ENCODE measurements at regions not wholly inside any gene's neighbourhood (a gene's known extent, or its start where the extent isn't known, plus 50 kb on each side); places are given as distances from the start of the nearest gene placed in this dataset.

DNA sequence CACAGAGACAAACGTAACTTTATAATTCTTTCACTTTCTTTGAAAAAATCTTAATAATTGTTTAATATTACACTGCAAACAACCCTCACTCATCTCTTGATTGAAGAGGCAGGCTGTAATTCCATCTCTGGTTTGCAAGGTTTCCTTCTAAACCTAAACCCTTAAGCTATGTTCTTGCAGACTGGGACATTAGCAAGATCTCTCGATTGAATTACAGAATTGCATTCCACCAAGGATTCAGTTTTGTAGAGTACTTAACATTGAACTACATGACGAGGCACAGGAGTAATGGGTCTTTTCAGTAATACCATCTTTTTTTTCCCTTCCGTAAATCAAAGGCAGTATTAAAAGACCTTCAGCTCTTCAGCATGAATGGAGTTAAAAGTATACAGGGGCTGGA lies 111.6 kb upstream of the EEF1E1 start:
- Histone ChIP-seq H3K27me3 (replicated peaks; ENCODE audit: insufficient read depth, low read length) (no peaks in the 10 kb centered on the region), H3K9ac (ENCODE audit: low read length) (no peak overlapping the region), H2AFZ (ENCODE audit: low read length) (no peak overlapping the region), H3K4me3 (ENCODE audit: low read length) (no peak overlapping the region), H3F3A (ENCODE audit: insufficient read depth, low read length) (no peaks in the 10 kb centered on the region), H3K9me2 (replicated peaks; ENCODE audit: insufficient read depth, low read length) (no peaks in the 10 kb centered on the region), H4K20me1 (ENCODE audit: insufficient read depth, low read length) (no peaks in the 10 kb centered on the region), H3K36me3 (replicated peaks; ENCODE audit: insufficient read depth, low read length) (no peaks in the 10 kb centered on the region), H3K9me3 (replicated peaks; ENCODE audit: insufficient read depth, low read length) (no peaks in the 10 kb centered on the region), H3K79me2 (ENCODE audit: low read length) (no peaks in the 10 kb centered on the region), H3K27ac (ENCODE audit: low read length) (no peak overlapping the region), H3K4me1 (ENCODE audit: low read length) (no peaks in the 10 kb centered on the region), H3K4me2 (ENCODE audit: low read depth, low read length) (no peak overlapping the region)
- no peak for DNase-seq
- TF ChIP-seq EZH2phosphoT487 (IDR thresholded peaks at IDR 0.05; ENCODE audit: low read length) (no peak), EZH2 (optimal IDR thresholded peaks at IDR 0.05; ENCODE audit: low read depth, low read length) (no peak)
- TF ChIP-seq, protein P1, sequence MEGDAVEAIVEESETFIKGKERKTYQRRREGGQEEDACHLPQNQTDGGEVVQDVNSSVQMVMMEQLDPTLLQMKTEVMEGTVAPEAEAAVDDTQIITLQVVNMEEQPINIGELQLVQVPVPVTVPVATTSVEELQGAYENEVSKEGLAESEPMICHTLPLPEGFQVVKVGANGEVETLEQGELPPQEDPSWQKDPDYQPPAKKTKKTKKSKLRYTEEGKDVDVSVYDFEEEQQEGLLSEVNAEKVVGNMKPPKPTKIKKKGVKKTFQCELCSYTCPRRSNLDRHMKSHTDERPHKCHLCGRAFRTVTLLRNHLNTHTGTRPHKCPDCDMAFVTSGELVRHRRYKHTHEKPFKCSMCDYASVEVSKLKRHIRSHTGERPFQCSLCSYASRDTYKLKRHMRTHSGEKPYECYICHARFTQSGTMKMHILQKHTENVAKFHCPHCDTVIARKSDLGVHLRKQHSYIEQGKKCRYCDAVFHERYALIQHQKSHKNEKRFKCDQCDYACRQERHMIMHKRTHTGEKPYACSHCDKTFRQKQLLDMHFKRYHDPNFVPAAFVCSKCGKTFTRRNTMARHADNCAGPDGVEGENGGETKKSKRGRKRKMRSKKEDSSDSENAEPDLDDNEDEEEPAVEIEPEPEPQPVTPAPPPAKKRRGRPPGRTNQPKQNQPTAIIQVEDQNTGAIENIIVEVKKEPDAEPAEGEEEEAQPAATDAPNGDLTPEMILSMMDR (IDR thresholded peaks at IDR 0.05; ENCODE audit: low read length), result no peak

- TF ChIP-seq, protein P1 (IDR thresholded peaks at IDR 0.05; ENCODE audit: low read length), result no peak
- TF ChIP-seq EZH2phosphoT487 (IDR thresholded peaks at IDR 0.05; ENCODE audit: low read length), result no peak
- TF ChIP-seq EZH2 (optimal IDR thresholded peaks at IDR 0.05; ENCODE audit: low read depth, low read length), result no peak
- Histone ChIP-seq H3F3A (ENCODE audit: insufficient read depth, low read length) (no peaks in the 10 kb centered on the region), H3K9me3 (replicated peaks; ENCODE audit: insufficient read depth, low read length) (no peaks in the 10 kb centered on the region), H3K9ac (ENCODE audit: low read length) (no peak overlapping the region), H3K79me2 (ENCODE audit: low read length) (no peaks in the 10 kb centered on the region), H3K27me3 (replicated peaks; ENCODE audit: insufficient read depth, low read length) (no peaks in the 10 kb centered on the region), H2AFZ (ENCODE audit: low read length) (no peak overlapping the region), H4K20me1 (ENCODE audit: insufficient read depth, low read length) (no peaks in the 10 kb centered on the region), H3K27ac (ENCODE audit: low read length) (no peak overlapping the region), H3K36me3 (replicated peaks; ENCODE audit: insufficient read depth, low read length) (no peaks in the 10 kb centered on the region), H3K9me2 (replicated peaks; ENCODE audit: insufficient read depth, low read length) (no peaks in the 10 kb centered on the region), H3K4me2 (ENCODE audit: low read depth, low read length) (no peak overlapping the region), H3K4me1 (ENCODE audit: low read length) (no peaks in the 10 kb centered on the region), H3K4me3 (ENCODE audit: low read length) (no peak overlapping the region)
- no peak for DNase-seq
These were observed 110.5 kb upstream of the EEF1E1 start for GRCh38 chr6:8212720-8213434.

DNA sequence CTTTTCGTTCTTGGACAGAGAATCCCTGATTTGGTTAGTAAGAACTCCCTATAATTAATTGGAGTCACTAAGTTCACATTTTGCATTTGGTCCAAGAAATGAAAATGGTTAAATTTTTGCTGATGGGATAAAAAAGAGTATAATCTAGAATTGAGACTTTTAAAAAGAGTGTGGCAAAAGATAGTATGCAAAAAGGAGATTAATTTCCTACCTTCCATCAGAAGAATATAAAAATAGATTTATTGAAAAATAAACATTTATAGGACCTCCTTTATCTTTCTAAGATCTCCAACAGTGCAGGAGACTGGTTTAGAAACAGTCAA lies 105.5 kb upstream of the EEF1E1 start:
- Histone ChIP-seq H3K9me3 (replicated peaks; ENCODE audit: insufficient read depth, low read length) (no peaks in the 10 kb centered on the region), H4K20me1 (ENCODE audit: insufficient read depth, low read length) (no peaks in the 10 kb centered on the region), H3K27me3 (replicated peaks; ENCODE audit: insufficient read depth, low read length) (no peaks in the 10 kb centered on the region), H3K79me2 (ENCODE audit: low read length) (no peaks in the 10 kb centered on the region), H3K9me2 (replicated peaks; ENCODE audit: insufficient read depth, low read length) (no peaks in the 10 kb centered on the region), H3F3A (ENCODE audit: insufficient read depth, low read length) (no peaks in the 10 kb centered on the region), H3K9ac (ENCODE audit: low read length) (no peak overlapping the region), H2AFZ (ENCODE audit: low read length) (no peak overlapping the region), H3K4me2 (ENCODE audit: low read depth, low read length) (no peak overlapping the region), H3K4me1 (ENCODE audit: low read length) (no peaks in the 10 kb centered on the region), H3K36me3 (replicated peaks; ENCODE audit: insufficient read depth, low read length) (no peaks in the 10 kb centered on the region), H3K4me3 (ENCODE audit: low read length) (no peak overlapping the region), H3K27ac (ENCODE audit: low read length) (no peak overlapping the region)
- no peak for DNase-seq
- TF ChIP-seq EZH2phosphoT487 (IDR thresholded peaks at IDR 0.05; ENCODE audit: low read length) (no peak), EZH2 (optimal IDR thresholded peaks at IDR 0.05; ENCODE audit: low read depth, low read length) (no peak)
- TF ChIP-seq, protein P1 (IDR thresholded peaks at IDR 0.05; ENCODE audit: low read length), result no peak
